ENCODE measurements at regions not wholly inside any gene's neighbourhood (a gene's known extent, or its start where the extent isn't known, plus 50 kb on each side); places are given as distances from the start of the nearest gene placed in this dataset.

GRCh38 chr1:90798344-90798743 is 81.2 kb upstream of the BARHL2 start:
- no TSS peak for BruUV-seq (replicated peaks)
- Histone ChIP-seq H3K36me3 (ENCODE audit: low read depth, low read length) (no peaks in the 10 kb centered on the region), H3K4me1 (ENCODE audit: insufficient read depth, low read length) (no peaks in the 10 kb centered on the region), H3K9me2 (replicated peaks; ENCODE audit: low read length) (no peaks in the 10 kb centered on the region), H3K79me2 (ENCODE audit: low read length) (no peaks in the 10 kb centered on the region), H2AFZ (ENCODE audit: low read length) (no peak overlapping the region), H3F3A (ENCODE audit: low read length, unreplicated experiment) (no peaks in the 10 kb centered on the region), H3K27ac (ENCODE audit: low read length) (no peak overlapping the region), H3K27me3 (ENCODE audit: low read length) (peaks cover 88% of the 10 kb centered on the region), H4K20me1 (ENCODE audit: low read length) (no peaks in the 10 kb centered on the region), H3K4me3 (ENCODE audit: low read length) (no peak overlapping the region), H3K9ac (ENCODE audit: low read length) (no peak overlapping the region), H3K4me2 (ENCODE audit: low read length) (no peak overlapping the region), H3K9me3 (ENCODE audit: low read length) (no peaks in the 10 kb centered on the region)
- no peak for TF ChIP-seq EZH2phosphoT487 (IDR thresholded peaks at IDR 0.05; ENCODE audit: borderline replicate concordance, low read length)
- no peak for TF ChIP-seq CTCF (conservative IDR thresholded peaks at IDR 0.05; ENCODE audit: low read depth, low read length)
- no peak for TF ChIP-seq EZH2 (IDR thresholded peaks at IDR 0.05; ENCODE audit: low read length, unreplicated experiment)
- intact Hi-C loops (cut with micrococcal nuclease), result no loop called here
- CTCF ChIA-PET, result no interaction called here
- POLR2A ChIA-PET (ENCODE audit: unreplicated experiment), result no interaction called here
- no peak for DNase-seq
- no peak for ATAC-seq

GRCh38 chr1:90795431-90795830 is 78.3 kb upstream of the BARHL2 start:
- Histone ChIP-seq H3K4me2 (ENCODE audit: low read length) (no peak overlapping the region), H3K9ac (ENCODE audit: low read length) (no peak overlapping the region), H4K20me1 (ENCODE audit: low read length) (no peaks in the 10 kb centered on the region), H3K36me3 (ENCODE audit: low read depth, low read length) (no peaks in the 10 kb centered on the region), H3K9me3 (ENCODE audit: low read length) (no peaks in the 10 kb centered on the region), H2AFZ (ENCODE audit: low read length) (no peak overlapping the region), H3K4me1 (ENCODE audit: insufficient read depth, low read length) (no peaks in the 10 kb centered on the region), H3K27me3 (ENCODE audit: low read length) (peaks cover 95% of the 10 kb centered on the region), H3K27ac (ENCODE audit: low read length) (no peak overlapping the region), H3K4me3 (ENCODE audit: low read length) (no peak overlapping the region), H3K9me2 (replicated peaks; ENCODE audit: low read length) (no peaks in the 10 kb centered on the region), H3K79me2 (ENCODE audit: low read length) (no peaks in the 10 kb centered on the region), H3F3A (ENCODE audit: low read length, unreplicated experiment) (no peaks in the 10 kb centered on the region)
- BruUV-seq (replicated peaks), result no TSS peak
- no peak for ATAC-seq
- no peak for TF ChIP-seq EZH2 (IDR thresholded peaks at IDR 0.05; ENCODE audit: low read length, unreplicated experiment)
- TF ChIP-seq EZH2phosphoT487 (IDR thresholded peaks at IDR 0.05; ENCODE audit: borderline replicate concordance, low read length), result no peak
- no peak for TF ChIP-seq CTCF (conservative IDR thresholded peaks at IDR 0.05; ENCODE audit: low read depth, low read length)
- intact Hi-C loops (cut with micrococcal nuclease), result no loop called here
- ChIA-PET POLR2A (ENCODE audit: unreplicated experiment) (interaction anchor here (0.6 kb wide), 1 partner anchor 129 kb away, joined by 3 read pairs; no protein-coding TSS in a partner anchor), CTCF (no interaction called here)
- DNase-seq, result no peak

GRCh38 chr1:90786709-90787108 is 69.6 kb upstream of the BARHL2 start:
- intact Hi-C loops (cut with micrococcal nuclease), result no loop called here
- Histone ChIP-seq H3K4me3 (ENCODE audit: low read length) (no peak overlapping the region), H3F3A (ENCODE audit: low read length, unreplicated experiment) (no peaks in the 10 kb centered on the region), H3K9ac (ENCODE audit: low read length) (no peak overlapping the region), H3K4me1 (ENCODE audit: insufficient read depth, low read length) (no peaks in the 10 kb centered on the region), H3K9me2 (replicated peaks; ENCODE audit: low read length) (no peaks in the 10 kb centered on the region), H3K27ac (ENCODE audit: low read length) (no peak overlapping the region), H3K27me3 (ENCODE audit: low read length) (peaks cover 67% of the 10 kb centered on the region), H2AFZ (ENCODE audit: low read length) (no peak overlapping the region), H3K79me2 (ENCODE audit: low read length) (no peaks in the 10 kb centered on the region), H4K20me1 (ENCODE audit: low read length) (no peaks in the 10 kb centered on the region), H3K9me3 (ENCODE audit: low read length) (no peaks in the 10 kb centered on the region), H3K4me2 (ENCODE audit: low read length) (no peak overlapping the region), H3K36me3 (ENCODE audit: low read depth, low read length) (no peaks in the 10 kb centered on the region)
- TF ChIP-seq EZH2 (IDR thresholded peaks at IDR 0.05; ENCODE audit: low read length, unreplicated experiment) (no peak), CTCF (conservative IDR thresholded peaks at IDR 0.05; ENCODE audit: low read depth, low read length) (no peak), EZH2phosphoT487 (IDR thresholded peaks at IDR 0.05; ENCODE audit: borderline replicate concordance, low read length) (no peak)
- no TSS peak for BruUV-seq (replicated peaks)
- ATAC-seq (no peak), DNase-seq (no peak)
- POLR2A ChIA-PET (ENCODE audit: unreplicated experiment), result no interaction called here
- CTCF ChIA-PET, result no interaction called here
